Brain microvascular endothelial cell (primary cell): ENCODE measurements at regions not wholly inside any gene's neighbourhood (a gene's known extent, or its start where the extent isn't known, plus 50 kb on each side); places are given as distances from the start of the nearest gene placed in this dataset.

ENCODE experiments used
- DNase-seq: peaks from one replicate; pipeline ENCODE4 v3.0.0-alpha.2; 2020
- H3K27ac ChIP-seq: fragments of 250-450 bp; sonication (Bioruptor Pico); 2 replicates; pipeline ENCODE4 v1.5.1; 2020; ENCODE audit warnings: mild to moderate bottlenecking, moderate library complexity
- H3K27me3 ChIP-seq: fragments of 250-450 bp; sonication (Bioruptor Pico); replicated peaks from 2 replicates; pipeline ENCODE4 v1.5.1; 2020; ENCODE audit warnings: mild to moderate bottlenecking
- H3K36me3 ChIP-seq: fragments of 250-450 bp; sonication (Bioruptor Pico); replicated peaks from 2 replicates; pipeline ENCODE4 v1.5.1; 2020; ENCODE audit warnings: mild to moderate bottlenecking
- H3K4me3 ChIP-seq: 2 replicates; pipeline ENCODE4 v1.5.1; 2011; ENCODE audit warnings: low read depth, mild to moderate bottlenecking, control low read depth, low read length, moderate library complexity
- in situ Hi-C: cut with HindIII; loops from 2 replicates; pipeline ENCODE4 v1.10.0; 2017; ENCODE audit warnings: low sequenced_read_pairs, low pct_ligation_motif_present
- TF ChIP-seq, protein P1 (sequence below): IDR thresholded peaks from 2 replicates; pipeline ENCODE4 v1.5.1; 2011; ENCODE audit warnings: low read depth, mild to moderate bottlenecking, moderate library complexity, low read length, control low read depth, inconsistent platforms; ENCODE audit errors: missing control alignments

DNA sequence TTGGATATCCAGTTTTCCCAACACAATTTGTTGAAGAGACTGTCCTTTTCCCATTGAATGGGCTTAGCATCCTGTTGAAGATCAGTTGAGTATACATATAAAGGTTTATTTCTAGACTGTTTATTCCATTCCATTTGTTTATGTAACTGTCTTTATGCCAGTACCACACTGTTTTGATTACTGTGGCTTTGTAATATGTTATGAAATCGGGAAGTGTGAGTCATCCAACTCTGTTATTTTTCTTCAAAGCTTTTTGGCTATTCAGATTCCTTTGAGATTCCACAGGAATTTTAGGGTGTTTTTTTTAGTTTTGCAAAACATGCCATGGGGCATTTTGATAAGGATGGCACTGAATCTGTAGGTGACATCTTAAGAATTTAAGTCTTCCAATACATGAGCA, 188.3 kb downstream of the BMP7 start:
- no peaks in the 10 kb centered on the region for H3K27me3 ChIP-seq
- no peak for DNase-seq
- H3K4me3 ChIP-seq, result no peak overlapping the region
- in situ Hi-C loops, result loop anchor here (25.0 kb wide), 1 partner anchor 259 kb away; the partner anchor contains the start of gene SPO11
- no peak overlapping the region for H3K27ac ChIP-seq
- H3K36me3 ChIP-seq, result no peaks in the 10 kb centered on the region
- TF ChIP-seq, protein P1, sequence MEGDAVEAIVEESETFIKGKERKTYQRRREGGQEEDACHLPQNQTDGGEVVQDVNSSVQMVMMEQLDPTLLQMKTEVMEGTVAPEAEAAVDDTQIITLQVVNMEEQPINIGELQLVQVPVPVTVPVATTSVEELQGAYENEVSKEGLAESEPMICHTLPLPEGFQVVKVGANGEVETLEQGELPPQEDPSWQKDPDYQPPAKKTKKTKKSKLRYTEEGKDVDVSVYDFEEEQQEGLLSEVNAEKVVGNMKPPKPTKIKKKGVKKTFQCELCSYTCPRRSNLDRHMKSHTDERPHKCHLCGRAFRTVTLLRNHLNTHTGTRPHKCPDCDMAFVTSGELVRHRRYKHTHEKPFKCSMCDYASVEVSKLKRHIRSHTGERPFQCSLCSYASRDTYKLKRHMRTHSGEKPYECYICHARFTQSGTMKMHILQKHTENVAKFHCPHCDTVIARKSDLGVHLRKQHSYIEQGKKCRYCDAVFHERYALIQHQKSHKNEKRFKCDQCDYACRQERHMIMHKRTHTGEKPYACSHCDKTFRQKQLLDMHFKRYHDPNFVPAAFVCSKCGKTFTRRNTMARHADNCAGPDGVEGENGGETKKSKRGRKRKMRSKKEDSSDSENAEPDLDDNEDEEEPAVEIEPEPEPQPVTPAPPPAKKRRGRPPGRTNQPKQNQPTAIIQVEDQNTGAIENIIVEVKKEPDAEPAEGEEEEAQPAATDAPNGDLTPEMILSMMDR, result no peak

GRCh38 chr20:57079031-57080005, 187.1 kb downstream of the BMP7 start:
- no peaks in the 10 kb centered on the region for H3K27me3 ChIP-seq
- no peaks in the 10 kb centered on the region for H3K36me3 ChIP-seq
- TF ChIP-seq, protein P1, result no peak
- DNase-seq, result no peak
- no peak overlapping the region for H3K4me3 ChIP-seq
- H3K27ac ChIP-seq, result no peak overlapping the region
- in situ Hi-C loops, result loop anchor here (25.0 kb wide), 1 partner anchor 258 kb away; the partner anchor contains the start of gene SPO11

DNA sequence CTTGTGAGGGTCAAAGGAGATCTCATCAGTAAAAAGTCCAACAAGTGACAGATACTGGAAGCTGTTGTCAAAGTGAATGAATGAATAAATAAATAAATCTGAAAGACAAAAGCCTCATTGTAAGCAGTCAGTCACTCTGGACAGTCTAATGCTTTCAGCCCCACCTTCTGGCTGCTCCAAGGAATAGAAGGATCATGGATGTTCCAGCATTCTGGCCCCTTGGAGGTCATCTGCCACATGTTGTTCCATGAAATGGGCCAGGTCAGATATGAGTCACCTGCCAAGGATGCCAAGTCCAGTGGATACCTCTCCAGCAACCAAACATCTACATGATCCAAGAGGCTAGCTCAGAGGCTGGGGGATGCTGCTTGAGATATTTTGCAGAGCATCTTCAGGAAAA, 185.6 kb downstream of the BMP7 start:
- H3K27ac ChIP-seq, result no peak overlapping the region
- H3K36me3 ChIP-seq, result no peaks in the 10 kb centered on the region
- peak; percentile 41 for DNase-seq
- in situ Hi-C loops, result loop anchor here (25.0 kb wide), 1 partner anchor 257 kb away; the partner anchor contains the start of gene SPO11
- no peak overlapping the region for H3K4me3 ChIP-seq
- no peaks in the 10 kb centered on the region for H3K27me3 ChIP-seq
- TF ChIP-seq, protein P1, result peak; percentile 58

DNA sequence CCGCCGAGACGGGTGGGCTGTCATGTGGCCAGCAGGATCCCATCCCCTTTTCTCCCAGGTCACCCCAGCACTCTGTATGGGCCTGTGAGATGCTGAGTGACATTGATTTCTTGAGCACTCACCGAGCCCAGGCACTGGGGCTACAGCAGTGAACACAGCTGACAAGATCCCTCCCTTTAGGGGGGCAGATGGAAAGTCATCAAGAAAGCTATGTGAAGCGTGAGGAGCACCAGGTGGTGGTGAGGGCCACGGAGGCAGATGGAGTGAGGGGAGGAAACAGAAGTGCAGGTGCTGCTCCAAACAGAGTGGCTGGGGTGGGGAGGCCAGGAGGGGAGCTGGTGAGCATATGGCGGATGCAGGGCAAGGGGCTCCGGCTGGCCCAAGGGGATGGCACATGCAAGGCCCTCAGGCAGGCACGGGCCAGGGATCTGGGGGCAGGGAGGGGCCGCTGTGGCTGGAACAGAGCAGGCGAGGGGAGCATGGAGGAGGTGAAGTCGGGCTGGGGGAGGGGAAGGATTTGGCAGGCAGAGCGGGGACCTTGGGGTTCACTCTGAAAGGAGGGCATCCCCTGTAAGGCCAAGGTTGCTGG, 184.0 kb downstream of the BMP7 start:
- DNase-seq, result no peak
- in situ Hi-C loops, result loop anchor here (25.0 kb wide), 1 partner anchor 255 kb away; the partner anchor contains the start of gene SPO11
- Histone ChIP-seq H3K27me3 (no peaks in the 10 kb centered on the region), H3K27ac (no peak overlapping the region), H3K4me3 (no peak overlapping the region), H3K36me3 (no peaks in the 10 kb centered on the region)
- TF ChIP-seq, protein P1, result no peak

DNA sequence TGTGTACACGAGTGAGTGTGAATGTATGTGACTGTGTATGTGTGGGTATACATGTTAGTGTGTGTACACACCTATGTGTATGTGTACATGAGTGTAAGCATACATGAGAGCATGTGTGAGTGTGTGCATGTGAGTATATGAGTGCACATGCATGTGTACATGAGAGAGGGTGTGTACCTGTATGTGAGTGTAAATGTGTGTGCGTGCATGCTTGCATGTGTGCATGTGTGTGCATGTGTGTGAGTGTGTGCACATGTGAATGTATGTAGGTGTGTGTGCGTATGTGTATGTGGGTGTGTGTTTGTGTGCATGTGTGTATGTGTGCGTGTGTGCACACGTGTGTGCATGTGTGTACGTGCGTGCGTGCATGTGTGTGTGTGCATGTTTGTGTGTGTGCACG, 183.4 kb downstream of the BMP7 start:
- peaks cover 1% of the 10 kb centered on the region for H3K27me3 ChIP-seq
- no peak for DNase-seq
- H3K4me3 ChIP-seq, result no peak overlapping the region
- TF ChIP-seq, protein P1, result no peak
- no peak overlapping the region for H3K27ac ChIP-seq
- in situ Hi-C loops, result loop anchor here (25.0 kb wide), 1 partner anchor 254 kb away; the partner anchor contains the start of gene SPO11
- no peaks in the 10 kb centered on the region for H3K36me3 ChIP-seq
